Liver (tissue), 8 donors: ENCODE measurements at regions not wholly inside any gene's neighbourhood (a gene's known extent, or its start where the extent isn't known, plus 50 kb on each side); places are given as distances from the start of the nearest gene placed in this dataset.

Experiments
- DNase-seq: peaks from one replicate; pipeline ENCODE4 v3.0.0-alpha.2; 2017; ENCODE audit warnings: low spot score
- H3K27ac ChIP-seq, 2 donors: one replicate each; pipeline ENCODE4 v1.7.0; 2013; ENCODE audit warnings: inconsistent platforms in 2 of 2, low read length in 2 of 2, control low read depth in 1 of 2, low read depth in 1 of 2, mild to moderate bottlenecking in 1 of 2
- H3K27me3 ChIP-seq, 4 donors: one replicate each; pipeline versions ENCODE4 v1.6.1 to v1.7.0; 2013; ENCODE audit warnings: low read length in 3 of 4, inconsistent platforms in 1 of 4, mild to moderate bottlenecking in 1 of 4, moderate library complexity in 1 of 4; ENCODE audit not compliant: control insufficient read depth in 4 of 4, insufficient read depth in 4 of 4
- H3K36me3 ChIP-seq, 4 donors: one replicate each; pipeline versions ENCODE4 v1.6.1 to v1.7.0; 2013; ENCODE audit warnings: low read length in 3 of 4, mild to moderate bottlenecking in 3 of 4, low read depth in 1 of 4, moderate library complexity in 1 of 4; ENCODE audit not compliant: control insufficient read depth in 4 of 4, insufficient read depth in 3 of 4
- H3K4me1 ChIP-seq, 4 donors: one replicate each; pipeline versions ENCODE4 v1.6.1 to v1.7.0; 2013; ENCODE audit warnings: low read length in 3 of 4, mild to moderate bottlenecking in 3 of 4, moderate library complexity in 1 of 4; ENCODE audit not compliant: control insufficient read depth in 4 of 4, insufficient read depth in 4 of 4
- H3K4me3 ChIP-seq, 3 donors: one replicate each; pipeline versions ENCODE4 v1.6.1 to v1.7.0; 2013; ENCODE audit warnings: low read length in 3 of 3, control low read depth in 1 of 3, low read depth in 1 of 3, mild to moderate bottlenecking in 1 of 3
- H3K9ac ChIP-seq, 2 donors: one replicate each; pipeline ENCODE4 v1.7.0; 2013; ENCODE audit warnings: low read length in 2 of 2, mild to moderate bottlenecking in 2 of 2, moderate library complexity in 2 of 2, control low read depth in 1 of 2, low read depth in 1 of 2
- H3K9me3 ChIP-seq, 4 donors: one replicate each; pipeline versions ENCODE4 v1.6.1 to v1.7.0; 2013; ENCODE audit warnings: low read length in 3 of 4; ENCODE audit not compliant: control insufficient read depth in 4 of 4
- EGR1 ChIP-seq, 2 donors: IDR thresholded peaks; 2 replicates each; pipeline ENCODE4 v1.6.1; 2016 to 2018; ENCODE audit warnings: antibody characterized with exemption in 2 of 2, low read depth in 2 of 2
- FOXA1 ChIP-seq: IDR thresholded peaks from 2 replicates; pipeline ENCODE4 v1.6.1; 2016; ENCODE audit warnings: antibody characterized with exemption
- FOXA2 ChIP-seq: IDR thresholded peaks from 2 replicates; pipeline ENCODE4 v1.6.1; 2016; ENCODE audit warnings: antibody characterized with exemption
- GABPA ChIP-seq, 2 donors: IDR thresholded peaks in 1 of 2; conservative IDR thresholded peaks in 1 of 2; 2 replicates each; pipeline ENCODE4 v1.6.1; 2016; ENCODE audit warnings: antibody characterized with exemption in 2 of 2, mild to moderate bottlenecking in 1 of 2, moderate library complexity in 1 of 2
- HNF4A ChIP-seq, 2 donors: conservative IDR thresholded peaks; 2 replicates each; pipeline ENCODE4 v1.6.1; 2016; ENCODE audit warnings: antibody characterized with exemption in 2 of 2, mild to moderate bottlenecking in 2 of 2
- HNF4G ChIP-seq: IDR thresholded peaks from 2 replicates; pipeline ENCODE4 v1.6.1; 2016; ENCODE audit warnings: antibody characterized with exemption
- JUND ChIP-seq, 2 donors: IDR thresholded peaks; 2 replicates each; pipeline ENCODE4 v1.6.1; 2016; ENCODE audit warnings: antibody characterized with exemption in 2 of 2
- NR2F2 ChIP-seq: IDR thresholded peaks from 2 replicates; pipeline ENCODE4 v1.6.1; 2016; ENCODE audit warnings: antibody characterized with exemption
- RAD21 ChIP-seq, 2 donors: IDR thresholded peaks; 2 replicates each; pipeline ENCODE4 v1.6.1; 2016; ENCODE audit warnings: antibody characterized with exemption in 2 of 2, mild to moderate bottlenecking in 2 of 2
- RXRA ChIP-seq, 2 donors: IDR thresholded peaks; 2 replicates each; pipeline ENCODE4 v1.6.1; 2017 to 2018; ENCODE audit warnings: antibody characterized with exemption in 2 of 2, mild to moderate bottlenecking in 1 of 2
- SP1 ChIP-seq: IDR thresholded peaks from 2 replicates; pipeline ENCODE4 v1.6.1; 2018; ENCODE audit warnings: antibody characterized with exemption, mild to moderate bottlenecking
- TAF1 ChIP-seq: conservative IDR thresholded peaks from 2 replicates; pipeline ENCODE4 v1.6.1; 2016; ENCODE audit warnings: antibody characterized with exemption, mild to moderate bottlenecking
- YY1 ChIP-seq: IDR thresholded peaks from 2 replicates; pipeline ENCODE4 v1.6.1; 2016; ENCODE audit warnings: antibody characterized with exemption, mild to moderate bottlenecking
- WGBS: extraction: QIAGEN DNeasy Blood & Tissue Kit; methylation state at CpG from one replicate; pipeline ENCODE4 v1.1.7; 2013; 5-methylcytosine and 5-hydroxymethylcytosine counted together
- TF ChIP-seq, protein P1 (sequence below): IDR thresholded peaks from 2 replicates; pipeline ENCODE4 v1.6.1; 2016; ENCODE audit warnings: antibody characterized with exemption
- TF ChIP-seq, protein P2 (sequence below): fragments of 150-350 bp; IDR thresholded peaks from 2 replicates; pipeline ENCODE4 v1.5.1; 2017; ENCODE audit warnings: improper control_type of control experiment, low read depth, low read length; ENCODE audit not compliant: missing input control
- TF ChIP-seq, protein P3 (sequence below): IDR thresholded peaks from 2 replicates; pipeline ENCODE4 v1.6.1; 2016; ENCODE audit warnings: antibody characterized with exemption, mild to moderate bottlenecking
- TF ChIP-seq, protein P4 (sequence below): IDR thresholded peaks from 2 replicates; pipeline ENCODE4 v1.6.1; 2016; ENCODE audit warnings: antibody characterized with exemption
- TF ChIP-seq, protein P5 (sequence below): IDR thresholded peaks from 2 replicates; pipeline ENCODE4 v1.6.1; 2016; ENCODE audit warnings: antibody characterized with exemption
- donor health status: healthy.
- donor health status: healthy.
- donor health status: healthy.
- donor health status: healthy.
- donor health status: healthy.

DNA sequence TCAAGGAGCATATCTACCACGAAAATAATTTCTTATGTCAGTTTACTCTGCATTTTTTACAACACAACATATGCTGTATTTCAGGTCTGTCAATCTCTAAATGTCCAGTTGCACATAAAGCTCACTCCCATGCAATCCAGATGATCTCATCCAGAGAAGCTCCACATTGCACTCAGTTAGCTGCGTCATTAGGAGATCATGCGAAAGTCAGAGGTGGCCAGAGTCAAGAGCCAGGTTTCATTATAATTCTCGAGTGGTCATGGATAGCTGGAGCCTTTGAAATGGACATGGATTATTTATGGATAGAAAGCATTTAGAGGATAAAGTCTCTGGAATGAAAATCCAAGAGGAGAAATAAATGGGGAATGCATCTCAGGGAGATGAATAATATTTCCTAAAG, 232.3 kb downstream of the GAS1 start:
- TF ChIP-seq FOXA1 (no peak), GABPA (IDR thresholded peaks at IDR 0.05 in 1 of 2, conservative IDR thresholded peaks at IDR 0.05 in 1 of 2) (no peak), FOXA2 (no peak), EGR1 (IDR thresholded peaks at IDR 0.05; ENCODE audit: low read depth in 2 of 2) (no peak), SP1 (no peak), YY1 (no peak), RAD21 (IDR thresholded peaks at IDR 0.05) (no peak), JUND (IDR thresholded peaks at IDR 0.05) (no peak), RXRA (IDR thresholded peaks at IDR 0.05) (no peak), NR2F2 (no peak), HNF4A (conservative IDR thresholded peaks at IDR 0.05) (no peak), TAF1 (no peak), HNF4G (no peak)
- TF ChIP-seq, protein P1, sequence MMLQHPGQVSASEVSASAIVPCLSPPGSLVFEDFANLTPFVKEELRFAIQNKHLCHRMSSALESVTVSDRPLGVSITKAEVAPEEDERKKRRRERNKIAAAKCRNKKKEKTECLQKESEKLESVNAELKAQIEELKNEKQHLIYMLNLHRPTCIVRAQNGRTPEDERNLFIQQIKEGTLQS = no peak
- TF ChIP-seq, protein P2, sequence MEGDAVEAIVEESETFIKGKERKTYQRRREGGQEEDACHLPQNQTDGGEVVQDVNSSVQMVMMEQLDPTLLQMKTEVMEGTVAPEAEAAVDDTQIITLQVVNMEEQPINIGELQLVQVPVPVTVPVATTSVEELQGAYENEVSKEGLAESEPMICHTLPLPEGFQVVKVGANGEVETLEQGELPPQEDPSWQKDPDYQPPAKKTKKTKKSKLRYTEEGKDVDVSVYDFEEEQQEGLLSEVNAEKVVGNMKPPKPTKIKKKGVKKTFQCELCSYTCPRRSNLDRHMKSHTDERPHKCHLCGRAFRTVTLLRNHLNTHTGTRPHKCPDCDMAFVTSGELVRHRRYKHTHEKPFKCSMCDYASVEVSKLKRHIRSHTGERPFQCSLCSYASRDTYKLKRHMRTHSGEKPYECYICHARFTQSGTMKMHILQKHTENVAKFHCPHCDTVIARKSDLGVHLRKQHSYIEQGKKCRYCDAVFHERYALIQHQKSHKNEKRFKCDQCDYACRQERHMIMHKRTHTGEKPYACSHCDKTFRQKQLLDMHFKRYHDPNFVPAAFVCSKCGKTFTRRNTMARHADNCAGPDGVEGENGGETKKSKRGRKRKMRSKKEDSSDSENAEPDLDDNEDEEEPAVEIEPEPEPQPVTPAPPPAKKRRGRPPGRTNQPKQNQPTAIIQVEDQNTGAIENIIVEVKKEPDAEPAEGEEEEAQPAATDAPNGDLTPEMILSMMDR = no peak
- TF ChIP-seq, protein P3, sequence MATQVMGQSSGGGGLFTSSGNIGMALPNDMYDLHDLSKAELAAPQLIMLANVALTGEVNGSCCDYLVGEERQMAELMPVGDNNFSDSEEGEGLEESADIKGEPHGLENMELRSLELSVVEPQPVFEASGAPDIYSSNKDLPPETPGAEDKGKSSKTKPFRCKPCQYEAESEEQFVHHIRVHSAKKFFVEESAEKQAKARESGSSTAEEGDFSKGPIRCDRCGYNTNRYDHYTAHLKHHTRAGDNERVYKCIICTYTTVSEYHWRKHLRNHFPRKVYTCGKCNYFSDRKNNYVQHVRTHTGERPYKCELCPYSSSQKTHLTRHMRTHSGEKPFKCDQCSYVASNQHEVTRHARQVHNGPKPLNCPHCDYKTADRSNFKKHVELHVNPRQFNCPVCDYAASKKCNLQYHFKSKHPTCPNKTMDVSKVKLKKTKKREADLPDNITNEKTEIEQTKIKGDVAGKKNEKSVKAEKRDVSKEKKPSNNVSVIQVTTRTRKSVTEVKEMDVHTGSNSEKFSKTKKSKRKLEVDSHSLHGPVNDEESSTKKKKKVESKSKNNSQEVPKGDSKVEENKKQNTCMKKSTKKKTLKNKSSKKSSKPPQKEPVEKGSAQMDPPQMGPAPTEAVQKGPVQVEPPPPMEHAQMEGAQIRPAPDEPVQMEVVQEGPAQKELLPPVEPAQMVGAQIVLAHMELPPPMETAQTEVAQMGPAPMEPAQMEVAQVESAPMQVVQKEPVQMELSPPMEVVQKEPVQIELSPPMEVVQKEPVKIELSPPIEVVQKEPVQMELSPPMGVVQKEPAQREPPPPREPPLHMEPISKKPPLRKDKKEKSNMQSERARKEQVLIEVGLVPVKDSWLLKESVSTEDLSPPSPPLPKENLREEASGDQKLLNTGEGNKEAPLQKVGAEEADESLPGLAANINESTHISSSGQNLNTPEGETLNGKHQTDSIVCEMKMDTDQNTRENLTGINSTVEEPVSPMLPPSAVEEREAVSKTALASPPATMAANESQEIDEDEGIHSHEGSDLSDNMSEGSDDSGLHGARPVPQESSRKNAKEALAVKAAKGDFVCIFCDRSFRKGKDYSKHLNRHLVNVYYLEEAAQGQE = no peak
- TF ChIP-seq, protein P4, sequence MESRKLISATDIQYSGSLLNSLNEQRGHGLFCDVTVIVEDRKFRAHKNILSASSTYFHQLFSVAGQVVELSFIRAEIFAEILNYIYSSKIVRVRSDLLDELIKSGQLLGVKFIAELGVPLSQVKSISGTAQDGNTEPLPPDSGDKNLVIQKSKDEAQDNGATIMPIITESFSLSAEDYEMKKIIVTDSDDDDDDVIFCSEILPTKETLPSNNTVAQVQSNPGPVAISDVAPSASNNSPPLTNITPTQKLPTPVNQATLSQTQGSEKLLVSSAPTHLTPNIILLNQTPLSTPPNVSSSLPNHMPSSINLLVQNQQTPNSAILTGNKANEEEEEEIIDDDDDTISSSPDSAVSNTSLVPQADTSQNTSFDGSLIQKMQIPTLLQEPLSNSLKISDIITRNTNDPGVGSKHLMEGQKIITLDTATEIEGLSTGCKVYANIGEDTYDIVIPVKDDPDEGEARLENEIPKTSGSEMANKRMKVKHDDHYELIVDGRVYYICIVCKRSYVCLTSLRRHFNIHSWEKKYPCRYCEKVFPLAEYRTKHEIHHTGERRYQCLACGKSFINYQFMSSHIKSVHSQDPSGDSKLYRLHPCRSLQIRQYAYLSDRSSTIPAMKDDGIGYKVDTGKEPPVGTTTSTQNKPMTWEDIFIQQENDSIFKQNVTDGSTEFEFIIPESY = no peak
- TF ChIP-seq, protein P5, sequence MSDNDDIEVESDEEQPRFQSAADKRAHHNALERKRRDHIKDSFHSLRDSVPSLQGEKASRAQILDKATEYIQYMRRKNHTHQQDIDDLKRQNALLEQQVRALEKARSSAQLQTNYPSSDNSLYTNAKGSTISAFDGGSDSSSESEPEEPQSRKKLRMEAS = no peak
- 71% methylated on average over 4 of the region's 4 CpGs for WGBS
- Histone ChIP-seq H3K36me3 (no peaks in the 10 kb centered on the region), H3K9ac (no peak overlapping the region), H3K4me1 (no peaks in the 10 kb centered on the region), H3K27ac (no peak overlapping the region), H3K27me3 (no peaks in the 10 kb centered on the region), H3K4me3 (no peak overlapping the region), H3K9me3 (no peaks in the 10 kb centered on the region)
- no peak for DNase-seq

DNA sequence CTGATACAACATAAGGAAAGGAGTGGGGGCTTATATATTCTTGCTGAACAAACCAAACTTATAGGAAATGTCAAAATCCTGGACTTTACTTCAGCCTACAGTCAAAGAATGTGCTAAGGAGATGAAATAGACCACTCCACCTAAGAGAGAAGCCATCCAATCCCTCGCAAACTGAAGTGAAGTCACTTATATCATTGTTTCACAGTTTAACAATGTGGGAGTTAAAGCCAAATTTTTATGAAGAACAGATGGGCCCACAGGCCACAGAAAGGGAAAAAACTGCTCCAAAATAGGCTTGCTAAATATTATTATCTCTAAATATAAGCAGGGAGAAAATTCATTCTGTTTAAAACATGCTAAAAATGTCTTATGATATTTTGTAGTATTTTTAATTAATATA, 233.3 kb downstream of the GAS1 start:
- DNase-seq = no peak
- Histone ChIP-seq H3K27me3 (no peaks in the 10 kb centered on the region), H3K4me1 (no peaks in the 10 kb centered on the region), H3K27ac (no peak overlapping the region), H3K9me3 (no peaks in the 10 kb centered on the region), H3K4me3 (no peak overlapping the region), H3K36me3 (no peaks in the 10 kb centered on the region), H3K9ac (no peak overlapping the region)
- 92% methylated on average over 1 of the region's 1 CpG for WGBS
- TF ChIP-seq YY1 = no peak
- TF ChIP-seq, protein P2 = no peak
- TF ChIP-seq FOXA2 = no peak
- no peak for TF ChIP-seq NR2F2
- TF ChIP-seq SP1 = no peak
- no peak for TF ChIP-seq HNF4G
- TF ChIP-seq, protein P5 = no peak
- no peak for TF ChIP-seq HNF4A (conservative IDR thresholded peaks at IDR 0.05)
- TF ChIP-seq, protein P1 = no peak
- TF ChIP-seq GABPA (IDR thresholded peaks at IDR 0.05 in 1 of 2, conservative IDR thresholded peaks at IDR 0.05 in 1 of 2) = no peak
- TF ChIP-seq EGR1 (IDR thresholded peaks at IDR 0.05; ENCODE audit: low read depth in 2 of 2) = no peak
- TF ChIP-seq JUND (IDR thresholded peaks at IDR 0.05) = no peak
- TF ChIP-seq, protein P4 = no peak
- no peak for TF ChIP-seq RAD21 (IDR thresholded peaks at IDR 0.05)
